ENCODE measurements at regions not wholly inside any gene's neighbourhood (a gene's known extent, or its start where the extent isn't known, plus 50 kb on each side); places are given as distances from the start of the nearest gene placed in this dataset.

- no peaks in the 10 kb centered on the region for H3K36me3 ChIP-seq (ENCODE audit: control insufficient read depth in 2 of 2, insufficient read depth in 1 of 2, low read length in 2 of 2)
- no peaks in the 10 kb centered on the region for H3K9me3 ChIP-seq (ENCODE audit: control insufficient read depth, insufficient read depth, low read depth, low read length)
- TF ChIP-seq MEIS1 (CRISPR knock-in tag; IDR thresholded peaks at IDR 0.05; ENCODE audit: borderline replicate concordance) (no peak), ZFP37 (tag by site-specific recombination; IDR thresholded peaks at IDR 0.05) (no peak), ZNF202 (tag by site-specific recombination; IDR thresholded peaks at IDR 0.05; ENCODE audit: borderline replicate concordance) (no peak), ZNF707 (tag by site-specific recombination; IDR thresholded peaks at IDR 0.05) (no peak), ZNF664 (tag by site-specific recombination; IDR thresholded peaks at IDR 0.05) (no peak), ZFP41 (tag by site-specific recombination; IDR thresholded peaks at IDR 0.05; ENCODE audit: borderline replicate concordance) (no peak), ZNF701 (tag by site-specific recombination; IDR thresholded peaks at IDR 0.05) (no peak), ZNF521 (tag by site-specific recombination; IDR thresholded peaks at IDR 0.05) (no peak), ZNF843 (tag by site-specific recombination; IDR thresholded peaks at IDR 0.05) (no peak), ZNF16 (tag by site-specific recombination; IDR thresholded peaks at IDR 0.05; ENCODE audit: low read depth) (no peak), ZNF473 (tag by site-specific recombination; IDR thresholded peaks at IDR 0.05) (no peak)
- no peak overlapping the region for H3K27ac ChIP-seq (ENCODE audit: extremely low read depth, low read depth, low read length)
- ChIA-PET CTCF (interaction anchor here (0.5 to 0.6 kb wide), 2 partner anchors 12 to 410 kb away, joined by 4 to 5 read pairs; no protein-coding TSS in a partner anchor), POLR2A (no interaction called here)
- H3K4me3 ChIP-seq (ENCODE audit: low read depth, low read length) = no peak overlapping the region
- no peaks in the 10 kb centered on the region for H3K4me1 ChIP-seq (ENCODE audit: control insufficient read depth, insufficient read depth, low read length)
Observed at GRCh38 chr16:13808102-13808501, 111.9 kb upstream of the ERCC4 start.

- Histone ChIP-seq H3K4me3 (ENCODE audit: low read depth, low read length) (no peak overlapping the region), H3K4me1 (ENCODE audit: control insufficient read depth, insufficient read depth, low read length) (no peaks in the 10 kb centered on the region), H3K36me3 (ENCODE audit: control insufficient read depth in 2 of 2, insufficient read depth in 1 of 2, low read length in 2 of 2) (no peaks in the 10 kb centered on the region), H3K27ac (ENCODE audit: extremely low read depth, low read depth, low read length) (no peak overlapping the region), H3K9me3 (ENCODE audit: control insufficient read depth, insufficient read depth, low read depth, low read length) (no peaks in the 10 kb centered on the region)
- CTCF ChIA-PET = no interaction called here
- POLR2A ChIA-PET = no interaction called here
- TF ChIP-seq ZNF585B (tag by site-specific recombination; IDR thresholded peaks at IDR 0.05) (no peak), ZNF274 (IDR thresholded peaks at IDR 0.05; ENCODE audit: low read length) (no peak), ZNF274 (tag by site-specific recombination; IDR thresholded peaks at IDR 0.05; ENCODE audit: borderline replicate concordance) (no peak), MYNN (tag by site-specific recombination; IDR thresholded peaks at IDR 0.05; ENCODE audit: borderline replicate concordance) (no peak), MZF1 (tag by site-specific recombination; IDR thresholded peaks at IDR 0.05; ENCODE audit: borderline replicate concordance) (no peak), ZNF777 (tag by site-specific recombination; IDR thresholded peaks at IDR 0.05; ENCODE audit: borderline replicate concordance) (no peak), ZFHX2 (tag by site-specific recombination; conservative IDR thresholded peaks at IDR 0.05) (no peak), ZFP37 (tag by site-specific recombination; IDR thresholded peaks at IDR 0.05) (no peak), ZSCAN30 (tag by site-specific recombination; IDR thresholded peaks at IDR 0.05) (no peak), ZSCAN16 (tag by site-specific recombination; IDR thresholded peaks at IDR 0.05) (no peak), ZNF132 (tag by site-specific recombination; IDR thresholded peaks at IDR 0.05; ENCODE audit: borderline replicate concordance) (no peak)
Observed at GRCh38 chr16:13809765-13810164, 110.2 kb upstream of the ERCC4 start.

GRCh38 chr16:13811834-13812233 is 108.1 kb upstream of the ERCC4 start:
- no peak overlapping the region for H3K4me3 ChIP-seq (ENCODE audit: low read depth, low read length)
- H3K9me3 ChIP-seq (ENCODE audit: control insufficient read depth, insufficient read depth, low read depth, low read length) = no peaks in the 10 kb centered on the region
- ChIA-PET CTCF (interaction anchor here (1.1 kb wide), 1 partner anchor 62 kb away, joined by 3 read pairs; no protein-coding TSS in a partner anchor), POLR2A (no interaction called here)
- no peaks in the 10 kb centered on the region for H3K36me3 ChIP-seq (ENCODE audit: control insufficient read depth in 2 of 2, insufficient read depth in 1 of 2, low read length in 2 of 2)
- H3K4me1 ChIP-seq (ENCODE audit: control insufficient read depth, insufficient read depth, low read length) = no peaks in the 10 kb centered on the region
- no peak for TF ChIP-seq ZEB2 (tag by site-specific recombination; IDR thresholded peaks at IDR 0.05)
- no peak for TF ChIP-seq ZNF114 (tag by site-specific recombination; IDR thresholded peaks at IDR 0.05)
- TF ChIP-seq ZNF488 (tag by site-specific recombination; IDR thresholded peaks at IDR 0.05) = no peak
- no peak for TF ChIP-seq GLIS1 (tag by site-specific recombination; IDR thresholded peaks at IDR 0.05)
- no peak overlapping the region for H3K27ac ChIP-seq (ENCODE audit: extremely low read depth, low read depth, low read length)
